ENCODE measurements at regions not wholly inside any gene's neighbourhood (a gene's known extent, or its start where the extent isn't known, plus 50 kb on each side); places are given as distances from the start of the nearest gene placed in this dataset.

GRCh38 chr13:64992314-64992713, 2237.8 kb downstream of the PCDH9 start:
- no peak for TF ChIP-seq CTCF (IDR thresholded peaks at IDR 0.05)
- no peak for TF ChIP-seq STAT6 (CRISPR knock-in tag; conservative IDR thresholded peaks at IDR 0.05; ENCODE audit: low read depth)
- TF ChIP-seq ZNF423 (CRISPR knock-in tag; IDR thresholded peaks at IDR 0.05) = no peak
- no peak for TF ChIP-seq ZBTB43 (CRISPR knock-in tag; IDR thresholded peaks at IDR 0.05)
- no peak for TF ChIP-seq MYBL2 (CRISPR knock-in tag; IDR thresholded peaks at IDR 0.05)
- no peak for TF ChIP-seq FOXJ3 (CRISPR knock-in tag; IDR thresholded peaks at IDR 0.05; ENCODE audit: borderline replicate concordance)
- no peak for TF ChIP-seq GRHL2 (CRISPR knock-in tag; IDR thresholded peaks at IDR 0.05; ENCODE audit: insufficient replicate concordance, severe bottlenecking)
- TF ChIP-seq TEAD4 (CRISPR knock-in tag; IDR thresholded peaks at IDR 0.05) = no peak
- TF ChIP-seq, protein P1, sequence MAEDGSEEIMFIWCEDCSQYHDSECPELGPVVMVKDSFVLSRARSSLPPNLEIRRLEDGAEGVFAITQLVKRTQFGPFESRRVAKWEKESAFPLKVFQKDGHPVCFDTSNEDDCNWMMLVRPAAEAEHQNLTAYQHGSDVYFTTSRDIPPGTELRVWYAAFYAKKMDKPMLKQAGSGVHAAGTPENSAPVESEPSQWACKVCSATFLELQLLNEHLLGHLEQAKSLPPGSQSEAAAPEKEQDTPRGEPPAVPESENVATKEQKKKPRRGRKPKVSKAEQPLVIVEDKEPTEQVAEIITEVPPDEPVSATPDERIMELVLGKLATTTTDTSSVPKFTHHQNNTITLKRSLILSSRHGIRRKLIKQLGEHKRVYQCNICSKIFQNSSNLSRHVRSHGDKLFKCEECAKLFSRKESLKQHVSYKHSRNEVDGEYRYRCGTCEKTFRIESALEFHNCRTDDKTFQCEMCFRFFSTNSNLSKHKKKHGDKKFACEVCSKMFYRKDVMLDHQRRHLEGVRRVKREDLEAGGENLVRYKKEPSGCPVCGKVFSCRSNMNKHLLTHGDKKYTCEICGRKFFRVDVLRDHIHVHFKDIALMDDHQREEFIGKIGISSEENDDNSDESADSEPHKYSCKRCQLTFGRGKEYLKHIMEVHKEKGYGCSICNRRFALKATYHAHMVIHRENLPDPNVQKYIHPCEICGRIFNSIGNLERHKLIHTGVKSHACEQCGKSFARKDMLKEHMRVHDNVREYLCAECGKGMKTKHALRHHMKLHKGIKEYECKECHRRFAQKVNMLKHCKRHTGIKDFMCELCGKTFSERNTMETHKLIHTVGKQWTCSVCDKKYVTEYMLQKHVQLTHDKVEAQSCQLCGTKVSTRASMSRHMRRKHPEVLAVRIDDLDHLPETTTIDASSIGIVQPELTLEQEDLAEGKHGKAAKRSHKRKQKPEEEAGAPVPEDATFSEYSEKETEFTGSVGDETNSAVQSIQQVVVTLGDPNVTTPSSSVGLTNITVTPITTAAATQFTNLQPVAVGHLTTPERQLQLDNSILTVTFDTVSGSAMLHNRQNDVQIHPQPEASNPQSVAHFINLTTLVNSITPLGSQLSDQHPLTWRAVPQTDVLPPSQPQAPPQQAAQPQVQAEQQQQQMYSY (CRISPR knock-in tag; IDR thresholded peaks at IDR 0.05) = no peak
